Keratinocyte (primary cell): ENCODE measurements at regions not wholly inside any gene's neighbourhood (a gene's known extent, or its start where the extent isn't known, plus 50 kb on each side); places are given as distances from the start of the nearest gene placed in this dataset.

Source experiments
- DNase-seq: peaks from one replicate; pipeline ENCODE4 v3.0.0-alpha.2; 2011; ENCODE audit warnings: low read depth, missing footprints, low spot score
- FAIRE-seq: peaks from 2 replicates; lab custom pipeline; 2011; peaks lifted over from hg19 to GRCh38; lab: Jason Lieb, UNC
- H2AFZ ChIP-seq: 2 replicates; pipeline ENCODE4 v1.6.0; 2012; ENCODE audit warnings: low read length, control low read depth, inconsistent platforms; ENCODE audit not compliant: control insufficient read depth
- H3K27ac ChIP-seq: 2 replicates; pipeline ENCODE4 v1.5.1; 2011; ENCODE audit warnings: low read length; ENCODE audit not compliant: control insufficient read depth, insufficient read depth
- H3K27me3 ChIP-seq: 3 replicates; pipeline ENCODE4 v1.6.0; 2011; ENCODE audit warnings: low read length; ENCODE audit not compliant: control insufficient read depth, insufficient read depth; ENCODE audit errors: extremely low read depth
- H3K36me3 ChIP-seq, 2 experiments: 2 replicates in 1 of 2; 3 replicates in 1 of 2; pipeline ENCODE4 v1.5.1; 2011; ENCODE audit warnings: low read length in 2 of 2, mild to moderate bottlenecking in 1 of 2; ENCODE audit not compliant: control insufficient read depth in 2 of 2, insufficient read depth in 2 of 2; ENCODE audit errors: extremely low read depth in 1 of 2
- H3K4me1 ChIP-seq: 3 replicates; pipeline ENCODE4 v1.5.1; 2011; ENCODE audit warnings: low read length; ENCODE audit not compliant: control insufficient read depth, insufficient read depth; ENCODE audit errors: extremely low read depth
- H3K4me2 ChIP-seq: 3 replicates; pipeline ENCODE4 v1.6.0; 2011; ENCODE audit warnings: low read depth, low read length; ENCODE audit not compliant: control insufficient read depth, insufficient read depth; ENCODE audit errors: extremely low read depth
- H3K4me3 ChIP-seq, 3 experiments: fragments of 200-600 bp in 1 of 3; sonication (generic) in 1 of 3; 2 replicates in 2 of 3; 3 replicates in 1 of 3; pipeline ENCODE4 v1.5.1; 2011 to 2016; ENCODE audit warnings: low read length in 3 of 3, mild to moderate bottlenecking in 3 of 3, control low read depth in 2 of 3, inconsistent platforms in 1 of 3, low read depth in 1 of 3, mixed read lengths in 1 of 3, mixed run types in 1 of 3, moderate library complexity in 1 of 3; ENCODE audit not compliant: control insufficient read depth in 2 of 3, insufficient read depth in 2 of 3; ENCODE audit errors: extremely low read depth in 1 of 3
- H3K79me2 ChIP-seq: 2 replicates; pipeline ENCODE4 v1.6.0; 2012; ENCODE audit warnings: low read length; ENCODE audit not compliant: control insufficient read depth, insufficient read depth
- H3K9ac ChIP-seq: 3 replicates; pipeline ENCODE4 v1.6.0; 2011; ENCODE audit warnings: low read length; ENCODE audit not compliant: control insufficient read depth, insufficient read depth; ENCODE audit errors: extremely low read depth
- H3K9me1 ChIP-seq: 3 replicates; pipeline ENCODE4 v1.6.0; 2011; ENCODE audit warnings: low read length; ENCODE audit not compliant: control insufficient read depth, insufficient read depth; ENCODE audit errors: extremely low read depth
- H3K9me3 ChIP-seq: 2 replicates; pipeline ENCODE4 v1.5.1; 2012; ENCODE audit warnings: low read depth, low read length; ENCODE audit not compliant: control insufficient read depth
- H4K20me1 ChIP-seq: 3 replicates; pipeline ENCODE4 v1.6.0; 2011; ENCODE audit warnings: low read length; ENCODE audit not compliant: control insufficient read depth, insufficient read depth; ENCODE audit errors: extremely low read depth
- EZH2 ChIP-seq: IDR thresholded peaks from one replicate; pipeline ENCODE4 v1.6.1; 2012; ENCODE audit warnings: inconsistent platforms, mild to moderate bottlenecking, low read length, moderate library complexity
- dilution Hi-C: fragments of 300-500 bp; cut with MboI; formaldehyde crosslinking; loops from one replicate; pipeline ENCODE4 v1.7.0; 2020; ENCODE audit warnings: low sequenced_read_pairs; ENCODE audit not compliant: extremely low pct_ligation_motif_present
- TF ChIP-seq, protein P1 (sequence below), 3 experiments: IDR thresholded peaks in 1 of 3; conservative IDR thresholded peaks in 1 of 3; optimal IDR thresholded peaks in 1 of 3; 2 replicates in 2 of 3; 3 replicates in 1 of 3; pipeline versions ENCODE3 to v1.5.1; 2011; ENCODE audit warnings: low read length in 3 of 3, mild to moderate bottlenecking in 3 of 3, moderate library complexity in 2 of 3, control low read depth in 1 of 3, inconsistent platforms in 1 of 3; ENCODE audit not compliant: insufficient read depth in 2 of 3; ENCODE audit errors: extremely low read depth in 1 of 3

DNA sequence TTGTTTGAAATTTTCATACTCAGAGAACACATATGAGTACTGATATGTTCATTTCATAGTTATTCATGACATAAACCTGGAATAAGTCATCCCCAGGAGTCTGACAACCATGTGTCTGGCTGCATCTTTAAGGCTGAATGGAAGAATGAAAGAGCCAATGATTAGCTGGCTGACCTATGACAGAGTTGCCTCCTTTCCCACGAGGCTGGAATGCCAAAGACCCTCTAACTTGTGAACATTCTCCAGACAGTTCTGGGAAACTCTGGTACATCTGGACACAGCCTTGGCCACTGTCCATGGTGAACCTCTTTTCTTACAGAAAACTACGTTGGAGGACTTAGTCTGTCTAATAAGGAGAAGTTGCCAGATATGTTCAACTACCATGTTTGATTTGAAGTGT, 380.8 kb upstream of the MKI67 start:
- Histone ChIP-seq H3K79me2 (no peaks in the 10 kb centered on the region), H3K27me3 (no peaks in the 10 kb centered on the region), H3K36me3 (no peaks in the 10 kb centered on the region), H4K20me1 (no peaks in the 10 kb centered on the region), H3K4me1 (no peaks in the 10 kb centered on the region), H3K9me1 (no peaks in the 10 kb centered on the region), H3K9me3 (no peaks in the 10 kb centered on the region), H3K9ac (no peak overlapping the region), H2AFZ (no peak overlapping the region), H3K27ac (no peak overlapping the region), H3K4me3 (no peak overlapping the region), H3K4me2 (no peak overlapping the region)
- no peak for FAIRE-seq
- dilution Hi-C loops, result no loop called here
- DNase-seq, result no peak
- TF ChIP-seq, protein P1, sequence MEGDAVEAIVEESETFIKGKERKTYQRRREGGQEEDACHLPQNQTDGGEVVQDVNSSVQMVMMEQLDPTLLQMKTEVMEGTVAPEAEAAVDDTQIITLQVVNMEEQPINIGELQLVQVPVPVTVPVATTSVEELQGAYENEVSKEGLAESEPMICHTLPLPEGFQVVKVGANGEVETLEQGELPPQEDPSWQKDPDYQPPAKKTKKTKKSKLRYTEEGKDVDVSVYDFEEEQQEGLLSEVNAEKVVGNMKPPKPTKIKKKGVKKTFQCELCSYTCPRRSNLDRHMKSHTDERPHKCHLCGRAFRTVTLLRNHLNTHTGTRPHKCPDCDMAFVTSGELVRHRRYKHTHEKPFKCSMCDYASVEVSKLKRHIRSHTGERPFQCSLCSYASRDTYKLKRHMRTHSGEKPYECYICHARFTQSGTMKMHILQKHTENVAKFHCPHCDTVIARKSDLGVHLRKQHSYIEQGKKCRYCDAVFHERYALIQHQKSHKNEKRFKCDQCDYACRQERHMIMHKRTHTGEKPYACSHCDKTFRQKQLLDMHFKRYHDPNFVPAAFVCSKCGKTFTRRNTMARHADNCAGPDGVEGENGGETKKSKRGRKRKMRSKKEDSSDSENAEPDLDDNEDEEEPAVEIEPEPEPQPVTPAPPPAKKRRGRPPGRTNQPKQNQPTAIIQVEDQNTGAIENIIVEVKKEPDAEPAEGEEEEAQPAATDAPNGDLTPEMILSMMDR (optimal IDR thresholded peaks at IDR 0.05 in 1 of 3, IDR thresholded peaks at IDR 0.05 in 1 of 3, conservative IDR thresholded peaks at IDR 0.05 in 1 of 3; ENCODE audit: extremely low read depth in 1 of 3, insufficient read depth in 2 of 3, low read length in 3 of 3), result no peak
- TF ChIP-seq EZH2, result no peak

GRCh38 chr10:128511284-128511683, 385.1 kb upstream of the MKI67 start:
- Histone ChIP-seq H2AFZ (no peak overlapping the region), H3K4me2 (no peak overlapping the region), H4K20me1 (no peaks in the 10 kb centered on the region), H3K36me3 (no peaks in the 10 kb centered on the region), H3K4me1 (no peaks in the 10 kb centered on the region), H3K79me2 (no peaks in the 10 kb centered on the region), H3K27me3 (no peaks in the 10 kb centered on the region), H3K9ac (no peak overlapping the region), H3K9me3 (no peaks in the 10 kb centered on the region), H3K27ac (no peak overlapping the region), H3K4me3 (no peak overlapping the region), H3K9me1 (no peaks in the 10 kb centered on the region)
- TF ChIP-seq EZH2, result no peak
- TF ChIP-seq, protein P1 (optimal IDR thresholded peaks at IDR 0.05 in 1 of 3, IDR thresholded peaks at IDR 0.05 in 1 of 3, conservative IDR thresholded peaks at IDR 0.05 in 1 of 3; ENCODE audit: extremely low read depth in 1 of 3, insufficient read depth in 2 of 3, low read length in 3 of 3), result no peak
- dilution Hi-C loops, result no loop called here
- DNase-seq (no peak), FAIRE-seq (no peak)
